ENCODE measurements at regions not wholly inside any gene's neighbourhood (a gene's known extent, or its start where the extent isn't known, plus 50 kb on each side); places are given as distances from the start of the nearest gene placed in this dataset.

DNA sequence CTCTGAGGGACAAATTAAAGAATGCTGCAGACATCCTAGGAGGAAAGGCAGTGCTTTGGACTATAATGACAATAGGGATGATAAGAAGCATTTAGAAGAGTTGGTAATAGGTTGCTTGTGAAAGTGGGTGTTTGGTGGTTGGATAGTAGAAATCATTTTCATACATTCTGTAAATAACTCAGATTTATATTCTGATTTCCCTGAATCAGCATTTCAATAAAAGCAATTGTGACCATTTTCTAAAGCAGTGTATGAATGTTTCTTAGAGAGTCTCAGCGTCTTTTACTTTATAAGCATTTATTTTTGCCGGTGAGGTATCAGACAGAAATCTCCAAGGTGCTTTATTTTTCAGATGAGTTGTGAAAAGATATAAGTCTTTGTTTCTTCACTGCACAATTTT, 1099.0 kb upstream of the LRRTM1 start:
- Histone ChIP-seq H3K4me3 (no peak overlapping the region), H3K4me2 (ENCODE audit: control insufficient read depth, insufficient read depth) (no peak overlapping the region), H2AFZ (ENCODE audit: control insufficient read depth, low read depth, low read length) (no peak overlapping the region), H3K36me3 (ENCODE audit: control insufficient read depth in 2 of 2, insufficient read depth in 2 of 2, low read length in 1 of 2) (no peaks in the 10 kb centered on the region), H4K20me1 (ENCODE audit: control insufficient read depth, insufficient read depth) (no peaks in the 10 kb centered on the region), H3K9ac (ENCODE audit: control insufficient read depth, insufficient read depth, low read length) (no peak overlapping the region), H3K9me3 (replicated peaks; ENCODE audit: control insufficient read depth, insufficient read depth, low read length) (no peaks in the 10 kb centered on the region), H3K79me2 (ENCODE audit: control insufficient read depth, insufficient read depth, low read length) (no peaks in the 10 kb centered on the region), H3K27me3 (replicated peaks in 1 of 2; ENCODE audit: control insufficient read depth in 2 of 2, insufficient read depth in 2 of 2, low read length in 1 of 2) (no peaks in the 10 kb centered on the region), H3K27ac (ENCODE audit: control insufficient read depth, insufficient read depth) (no peak overlapping the region), H3K4me1 (ENCODE audit: control insufficient read depth, insufficient read depth, low read length) (no peaks in the 10 kb centered on the region)
- POLR2A ChIA-PET: no interaction called here
- in situ Hi-C loops (cut with MboI): no loop called here
- no peak for FAIRE-seq
- SMC1A ChIA-PET (ENCODE audit: uncharacterized antibody, unreplicated experiment): no interaction called here
- CTCF ChIA-PET: no interaction called here
- RAD21 ChIA-PET (ENCODE audit: unreplicated experiment): no interaction called here
- no TSS peak for BruUV-seq (replicated peaks)
- TF ChIP-seq, protein P1, sequence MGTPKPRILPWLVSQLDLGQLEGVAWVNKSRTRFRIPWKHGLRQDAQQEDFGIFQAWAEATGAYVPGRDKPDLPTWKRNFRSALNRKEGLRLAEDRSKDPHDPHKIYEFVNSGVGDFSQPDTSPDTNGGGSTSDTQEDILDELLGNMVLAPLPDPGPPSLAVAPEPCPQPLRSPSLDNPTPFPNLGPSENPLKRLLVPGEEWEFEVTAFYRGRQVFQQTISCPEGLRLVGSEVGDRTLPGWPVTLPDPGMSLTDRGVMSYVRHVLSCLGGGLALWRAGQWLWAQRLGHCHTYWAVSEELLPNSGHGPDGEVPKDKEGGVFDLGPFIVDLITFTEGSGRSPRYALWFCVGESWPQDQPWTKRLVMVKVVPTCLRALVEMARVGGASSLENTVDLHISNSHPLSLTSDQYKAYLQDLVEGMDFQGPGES (IDR thresholded peaks at IDR 0.05): no peak
- TF ChIP-seq, protein P2, sequence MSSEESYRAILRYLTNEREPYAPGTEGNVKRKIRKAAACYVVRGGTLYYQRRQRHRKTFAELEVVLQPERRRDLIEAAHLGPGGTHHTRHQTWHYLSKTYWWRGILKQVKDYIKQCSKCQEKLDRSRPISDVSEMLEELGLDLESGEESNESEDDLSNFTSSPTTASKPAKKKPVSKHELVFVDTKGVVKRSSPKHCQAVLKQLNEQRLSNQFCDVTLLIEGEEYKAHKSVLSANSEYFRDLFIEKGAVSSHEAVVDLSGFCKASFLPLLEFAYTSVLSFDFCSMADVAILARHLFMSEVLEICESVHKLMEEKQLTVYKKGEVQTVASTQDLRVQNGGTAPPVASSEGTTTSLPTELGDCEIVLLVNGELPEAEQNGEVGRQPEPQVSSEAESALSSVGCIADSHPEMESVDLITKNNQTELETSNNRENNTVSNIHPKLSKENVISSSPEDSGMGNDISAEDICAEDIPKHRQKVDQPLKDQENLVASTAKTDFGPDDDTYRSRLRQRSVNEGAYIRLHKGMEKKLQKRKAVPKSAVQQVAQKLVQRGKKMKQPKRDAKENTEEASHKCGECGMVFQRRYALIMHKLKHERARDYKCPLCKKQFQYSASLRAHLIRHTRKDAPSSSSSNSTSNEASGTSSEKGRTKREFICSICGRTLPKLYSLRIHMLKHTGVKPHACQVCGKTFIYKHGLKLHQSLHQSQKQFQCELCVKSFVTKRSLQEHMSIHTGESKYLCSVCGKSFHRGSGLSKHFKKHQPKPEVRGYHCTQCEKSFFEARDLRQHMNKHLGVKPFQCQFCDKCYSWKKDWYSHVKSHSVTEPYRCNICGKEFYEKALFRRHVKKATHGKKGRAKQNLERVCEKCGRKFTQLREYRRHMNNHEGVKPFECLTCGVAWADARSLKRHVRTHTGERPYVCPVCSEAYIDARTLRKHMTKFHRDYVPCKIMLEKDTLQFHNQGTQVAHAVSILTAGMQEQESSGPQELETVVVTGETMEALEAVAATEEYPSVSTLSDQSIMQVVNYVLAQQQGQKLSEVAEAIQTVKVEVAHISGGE (CRISPR knock-in tag; IDR thresholded peaks at IDR 0.05): no peak
- TF ChIP-seq KLF5 (IDR thresholded peaks at IDR 0.05; ENCODE audit: partially characterized antibody): no peak
- ATAC-seq: no peak
- intact Hi-C loops (cut with micrococcal nuclease; ENCODE audit: unreplicated experiment): no loop called here
- DNase-seq (ENCODE audit: low read depth, low spot score): no peak
- WGBS (ENCODE audit: insufficient coverage, insufficient replicate concordance, low lambda C conversion rate, missing lambda C conversion rate): 58% methylated on average over 2 of the region's 2 CpGs
